Stimulated activated CD8-positive, alpha-beta memory T cell treated with anti-CD3 and anti-CD28 coated beads, Interleukin-12 subunit alpha, Interleukin-12 subunit beta, amount 100 ng/mL, for 1 hour (primary cell): ENCODE measurements at regions not wholly inside any gene's neighbourhood (a gene's known extent, or its start where the extent isn't known, plus 50 kb on each side); places are given as distances from the start of the nearest gene placed in this dataset.

Source experiments
- DNase-seq: peaks from one replicate; pipeline ENCODE4 v3.0.0-alpha.2; 2020; ENCODE audit warnings: low read depth

GRCh38 chr5:124263680-124264491 lies 482.6 kb downstream of the ZNF608 start:
- no peak for DNase-seq

GRCh38 chr5:124262991-124263571 lies 483.4 kb downstream of the ZNF608 start:
- DNase-seq = no peak

- no peak for DNase-seq
Measured at GRCh38 chr5:124262470-124262869, 484.0 kb downstream of the ZNF608 start.

- no peak for DNase-seq
Measured at GRCh38 chr5:124261848-124262247, 484.6 kb downstream of the ZNF608 start.

GRCh38 chr5:124260921-124261515 lies 485.4 kb downstream of the ZNF608 start:
- DNase-seq = no peak

GRCh38 chr5:124259017-124259416 lies 487.4 kb downstream of the ZNF608 start:
- DNase-seq = no peak

- DNase-seq = no peak
Measured at GRCh38 chr5:124257048-124257447, 489.4 kb downstream of the ZNF608 start.

GRCh38 chr5:124253203-124253810 lies 493.1 kb downstream of the ZNF608 start:
- no peak for DNase-seq

GRCh38 chr5:124252747-124253146 lies 493.7 kb downstream of the ZNF608 start:
- no peak for DNase-seq

GRCh38 chr5:124252191-124252638 lies 494.2 kb downstream of the ZNF608 start:
- DNase-seq = no peak

GRCh38 chr5:124245276-124245675 lies 501.2 kb downstream of the ZNF608 start:
- no peak for DNase-seq

GRCh38 chr5:124240732-124241131 lies 505.7 kb downstream of the ZNF608 start:
- DNase-seq = no peak

- DNase-seq = no peak
Measured at GRCh38 chr5:124239572-124239971, 506.9 kb downstream of the ZNF608 start.

GRCh38 chr5:124238350-124238749 lies 508.1 kb downstream of the ZNF608 start:
- no peak for DNase-seq

GRCh38 chr5:124237206-124237695 lies 509.2 kb downstream of the ZNF608 start:
- DNase-seq = no peak

- no peak for DNase-seq
Measured at GRCh38 chr5:124236361-124237205, 509.9 kb downstream of the ZNF608 start.

- DNase-seq = no peak
Measured at GRCh38 chr5:124235576-124235975, 510.9 kb downstream of the ZNF608 start.

GRCh38 chr5:124234770-124235562 lies 511.5 kb downstream of the ZNF608 start:
- DNase-seq = no peak

GRCh38 chr5:124234022-124234769 lies 512.2 kb downstream of the ZNF608 start:
- DNase-seq = no peak

GRCh38 chr5:124232515-124232914 lies 513.9 kb downstream of the ZNF608 start:
- DNase-seq = no peak
